Cardiac septum (tissue), 1 donor: ENCODE measurements at regions not wholly inside any gene's neighbourhood (a gene's known extent, or its start where the extent isn't known, plus 50 kb on each side); places are given as distances from the start of the nearest gene placed in this dataset.

ENCODE experiments used
- DNase-seq: peaks from one replicate; pipeline ENCODE4 v3.0.0-alpha.2; 2020; ENCODE audit warnings: low spot score
- intact Hi-C: fragments of 100-400 bp; cut with DNase I; formaldehyde crosslinking; loops from one replicate; pipeline ENCODE4 v1.14.0; 2022
- donor health status: DM: no; HTN: no; CAD: no.

DNA sequence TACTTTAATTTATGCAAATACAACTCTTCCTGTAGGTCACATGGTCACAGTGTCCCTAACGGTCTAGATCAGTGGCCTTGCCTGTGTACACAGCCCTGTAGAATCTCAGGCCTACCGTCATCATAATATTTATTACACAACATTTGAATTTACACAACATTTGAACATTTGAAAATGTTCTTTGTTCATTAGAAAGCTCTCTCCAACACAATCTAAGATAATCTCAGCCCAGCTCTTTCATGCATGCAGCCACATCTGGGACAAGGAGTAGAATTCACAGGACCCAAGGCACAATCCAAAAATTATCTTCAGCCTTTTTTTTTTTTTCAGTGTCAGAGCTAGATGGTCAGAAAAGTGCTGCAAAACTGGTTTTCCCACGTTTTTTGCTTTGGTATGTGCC lies 892.8 kb downstream of the TFAP2A start:
- no peak for DNase-seq
- intact Hi-C loops = no loop called here

DNA sequence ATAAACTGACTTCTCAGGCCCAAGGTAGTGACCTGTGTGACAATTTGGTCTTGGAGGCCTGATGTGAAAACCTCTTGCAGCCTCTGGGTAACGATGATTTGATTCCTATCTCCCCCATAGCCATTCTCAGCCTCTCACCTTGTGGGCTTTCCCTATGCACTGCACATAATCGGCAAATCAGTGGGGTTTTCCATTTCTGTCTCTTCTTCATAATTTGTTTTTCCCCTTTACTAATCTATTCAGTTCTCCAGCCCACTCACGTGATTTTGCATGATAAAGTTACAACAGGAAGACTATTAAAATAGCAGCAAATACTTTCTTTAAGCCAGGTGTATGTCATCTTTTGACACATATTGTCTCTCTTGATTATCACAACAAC lies 893.7 kb downstream of the TFAP2A start:
- no peak for DNase-seq
- intact Hi-C loops = no loop called here

DNA sequence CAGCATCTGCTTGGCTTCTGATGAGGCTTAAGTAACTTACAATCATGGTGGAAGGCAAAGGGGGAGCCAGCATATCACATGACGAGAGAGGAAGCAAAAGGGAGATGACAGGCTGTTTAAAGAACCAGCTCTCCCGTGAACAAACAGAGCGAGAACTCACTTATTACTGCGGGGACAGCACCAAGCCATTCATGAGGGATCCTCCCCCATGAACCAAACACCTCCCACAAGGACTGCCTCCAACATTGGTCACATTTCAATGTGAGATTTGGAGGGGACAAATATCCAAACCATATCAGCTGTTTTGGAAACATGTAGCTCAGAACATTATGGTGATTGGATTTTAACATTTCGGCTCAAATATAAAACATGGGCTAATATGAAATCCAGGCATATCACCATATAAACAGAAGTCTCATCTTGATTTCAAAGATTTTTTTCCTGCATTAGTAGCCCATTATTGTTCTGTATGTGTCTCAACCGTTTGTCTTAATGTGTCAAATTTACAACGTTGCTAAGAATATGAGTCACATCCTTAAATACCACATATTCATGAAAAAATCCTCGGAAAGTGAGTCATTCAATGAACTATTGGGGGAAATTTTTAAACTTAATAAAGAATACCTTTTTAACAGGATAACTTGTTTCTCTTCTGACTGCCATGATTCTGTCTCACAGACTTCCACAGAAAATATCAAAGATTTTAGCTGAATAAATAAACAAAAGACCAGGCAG lies 894.3 kb downstream of the TFAP2A start:
- intact Hi-C loops = no loop called here
- DNase-seq = no peak

DNA sequence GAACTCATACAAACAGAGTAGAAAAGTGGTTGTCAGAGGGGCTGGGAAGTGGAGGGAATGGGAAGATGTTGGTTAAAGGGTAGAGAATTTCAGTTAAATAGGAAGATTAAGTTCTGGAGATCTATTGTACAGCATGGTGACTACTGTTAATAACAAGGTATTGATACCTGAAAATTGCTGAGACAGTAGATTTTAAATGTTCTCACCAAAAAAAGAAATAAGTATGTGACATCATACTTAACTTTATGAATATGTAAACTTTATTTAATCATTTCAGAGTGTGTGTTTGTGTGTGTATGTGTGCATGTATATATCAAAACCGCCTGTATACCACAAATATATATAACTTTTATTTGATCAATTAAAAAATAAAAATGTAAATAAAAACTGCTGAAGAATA lies 896.4 kb downstream of the TFAP2A start:
- no peak for DNase-seq
- intact Hi-C loops = no loop called here

DNA sequence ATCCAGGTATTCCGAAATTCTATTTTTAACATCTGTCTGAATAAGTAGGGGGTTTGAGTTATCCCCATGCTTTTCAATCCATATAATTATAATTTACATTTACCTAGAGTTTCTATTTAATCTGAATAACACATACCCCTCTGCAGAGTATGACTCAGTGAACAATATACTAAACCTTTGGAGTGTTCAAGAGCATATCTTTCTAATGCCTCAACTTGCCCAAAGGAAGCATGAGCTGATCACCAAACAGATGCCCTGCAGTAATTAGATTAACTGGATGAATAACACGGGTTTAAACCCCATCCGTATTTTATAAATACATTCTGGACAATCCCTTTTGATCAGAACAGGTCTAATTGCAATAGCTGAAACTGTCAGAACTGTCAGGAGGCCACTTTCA lies 897.1 kb downstream of the TFAP2A start:
- DNase-seq = no peak
- intact Hi-C loops = no loop called here

DNA sequence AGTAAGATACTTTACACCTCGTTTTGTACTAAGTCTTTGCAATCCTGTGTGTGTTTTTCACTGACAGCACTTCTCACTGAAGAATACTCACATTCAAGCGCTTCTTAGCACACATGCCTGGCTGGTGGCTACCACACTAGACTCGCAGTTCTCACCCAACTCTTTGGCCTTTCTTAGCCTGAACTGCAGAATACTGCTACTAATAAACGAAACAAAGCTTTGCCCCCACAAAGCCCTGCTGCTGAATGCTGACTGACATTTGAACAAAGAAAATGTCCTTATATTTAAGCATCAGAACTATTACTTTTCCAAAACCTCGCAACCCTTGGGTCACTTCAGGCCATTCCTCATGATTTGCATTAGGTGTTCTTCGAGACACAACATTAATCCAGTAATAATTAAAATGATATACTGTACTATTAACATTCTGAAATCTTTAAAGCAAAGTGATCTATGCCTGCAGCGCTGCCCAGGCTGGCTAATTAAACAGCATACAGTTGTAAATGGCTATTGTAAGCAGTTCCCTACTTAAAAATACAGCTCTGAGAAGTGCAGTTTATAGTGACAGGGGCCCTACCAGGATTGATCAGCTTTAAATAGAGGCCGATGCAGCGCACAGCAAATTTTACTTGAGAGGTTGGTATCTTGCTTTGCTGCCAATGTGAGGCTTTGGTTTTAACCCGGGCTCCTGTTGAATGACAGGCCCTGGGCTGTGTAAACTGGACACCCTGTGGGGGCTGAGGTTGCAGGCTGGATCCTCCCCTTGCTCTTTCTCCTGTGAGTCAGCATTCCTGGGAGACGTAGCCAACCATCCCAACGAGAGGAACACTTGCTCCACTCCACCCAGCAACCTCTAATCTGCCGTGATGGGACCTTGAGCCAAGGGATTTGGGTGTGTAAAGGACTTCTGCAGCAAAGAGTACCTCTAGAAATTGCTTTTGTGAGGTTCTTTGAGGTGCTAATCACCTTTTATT lies 899.0 kb downstream of the TFAP2A start:
- DNase-seq = no peak
- intact Hi-C loops = no loop called here

DNA sequence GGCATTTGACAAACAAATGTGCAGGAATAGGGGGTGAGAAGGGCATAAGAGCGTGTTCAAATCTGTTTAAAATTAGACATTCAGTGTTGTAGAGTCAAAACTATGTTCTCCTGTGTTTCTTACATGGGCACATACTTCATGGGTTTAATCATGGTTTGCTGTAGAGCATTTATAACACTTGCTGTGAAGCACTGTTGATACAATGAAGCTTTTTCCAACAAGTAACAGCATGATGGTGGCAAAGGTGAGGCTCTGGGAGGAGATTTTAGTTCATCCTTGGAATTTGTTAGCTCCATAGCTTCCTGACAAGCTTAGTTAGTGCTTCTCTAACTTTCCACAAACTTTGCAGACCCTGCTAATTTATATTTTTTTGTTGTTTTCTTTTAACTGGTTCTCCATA lies 900.7 kb downstream of the TFAP2A start:
- DNase-seq = no peak
- intact Hi-C loops = no loop called here

DNA sequence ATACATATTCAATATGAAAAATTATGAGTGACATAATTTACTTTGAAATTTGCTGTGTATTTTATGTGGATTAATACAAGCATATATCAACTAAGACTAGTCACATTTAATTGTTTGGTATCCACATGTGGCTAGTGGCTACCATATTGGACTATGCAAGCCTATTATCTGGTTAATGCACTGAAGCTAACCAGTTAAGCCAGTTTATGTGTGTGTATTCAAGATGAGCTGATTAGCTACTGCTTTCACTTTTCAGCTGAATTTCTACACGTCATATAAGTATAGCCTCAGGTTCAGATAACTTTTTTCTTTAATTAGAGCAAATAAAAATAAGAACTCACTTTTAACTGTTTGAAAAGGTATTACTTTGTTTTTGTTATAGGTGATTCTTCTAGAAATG lies 903.7 kb downstream of the TFAP2A start:
- no peak for DNase-seq
- intact Hi-C loops = no loop called here

DNA sequence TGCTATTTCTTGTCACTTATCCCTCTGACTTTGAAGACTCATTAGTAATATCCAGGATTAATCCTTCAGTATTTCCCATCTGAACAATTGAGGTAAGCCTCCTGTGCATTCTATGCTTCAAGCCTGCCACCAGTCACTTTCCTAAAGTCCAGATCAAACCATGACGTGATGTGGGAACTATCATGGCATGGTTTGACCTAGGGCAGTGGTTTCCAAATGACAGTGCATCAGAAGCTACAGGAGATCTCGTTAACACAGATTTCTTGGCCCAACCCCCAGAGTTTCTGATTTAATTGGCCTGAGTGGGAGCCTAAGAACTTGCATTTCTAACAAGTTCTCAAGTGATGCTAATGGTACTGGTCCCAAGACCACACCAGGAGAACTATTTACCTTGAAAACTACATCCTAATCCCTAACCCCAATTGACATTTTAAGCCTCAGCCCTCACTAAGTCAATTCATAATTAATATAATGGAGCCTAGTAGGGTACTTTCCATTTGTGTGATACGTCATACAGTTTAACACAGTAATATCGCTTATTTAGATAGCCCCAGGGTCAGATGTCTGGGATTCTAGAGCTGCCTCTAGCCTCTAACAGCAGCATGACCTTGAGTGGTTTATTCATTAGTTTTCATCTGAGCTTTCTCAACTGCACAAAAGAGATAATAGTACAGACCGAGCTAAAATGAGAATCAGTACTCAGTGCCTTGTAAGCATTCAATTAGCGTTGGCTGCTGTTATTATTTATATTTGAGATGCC lies 907.6 kb downstream of the TFAP2A start:
- intact Hi-C loops = no loop called here
- no peak for DNase-seq

DNA sequence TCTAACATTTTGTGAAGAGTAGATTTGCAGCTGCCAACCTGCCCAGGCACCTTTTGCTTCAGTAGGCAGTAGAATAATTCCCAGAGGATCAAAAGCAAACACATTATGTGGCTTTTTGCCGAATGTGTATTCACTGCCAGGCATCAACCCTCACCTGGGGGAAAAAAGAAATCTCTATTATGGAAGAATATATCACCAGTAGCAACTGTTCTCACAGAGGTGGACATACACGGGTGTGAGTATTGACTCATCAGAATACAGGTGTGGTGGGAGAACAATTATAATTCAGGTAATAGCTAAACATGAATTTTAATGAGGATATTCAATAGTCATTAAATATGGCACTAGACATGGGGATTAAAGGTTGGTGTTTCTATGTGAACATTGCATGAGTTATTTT lies 910.7 kb downstream of the TFAP2A start:
- no peak for DNase-seq
- intact Hi-C loops = no loop called here

DNA sequence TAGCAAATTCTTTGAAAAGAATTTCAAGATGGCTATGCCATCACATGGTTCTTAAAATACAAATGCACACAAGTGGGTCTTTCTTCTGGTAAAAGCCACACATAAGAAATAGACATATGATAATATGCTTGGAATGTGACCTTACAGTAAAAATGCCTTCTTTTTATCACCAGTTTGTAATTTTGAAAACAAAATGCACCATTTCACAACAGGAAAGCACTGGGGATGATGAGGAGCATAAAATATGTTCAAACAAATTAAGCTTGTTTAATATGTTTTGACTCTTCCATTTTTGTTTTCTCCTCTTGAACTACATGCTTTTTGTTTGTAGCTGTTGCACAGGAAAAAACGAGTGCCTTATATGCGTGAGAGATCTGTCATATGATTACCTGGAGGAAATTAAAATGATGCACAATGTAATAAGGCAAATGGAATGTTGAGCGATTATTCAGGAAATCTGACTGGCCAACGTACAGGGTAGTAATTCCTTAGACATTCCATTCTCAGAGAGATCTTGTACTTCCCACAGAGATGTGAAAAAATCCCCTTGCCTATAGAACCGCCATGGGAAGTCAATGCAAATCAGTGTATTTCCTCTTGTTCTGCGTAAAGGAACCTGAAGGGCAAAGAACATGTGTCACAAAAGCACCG lies 911.6 kb downstream of the TFAP2A start:
- DNase-seq = no peak
- intact Hi-C loops = no loop called here

DNA sequence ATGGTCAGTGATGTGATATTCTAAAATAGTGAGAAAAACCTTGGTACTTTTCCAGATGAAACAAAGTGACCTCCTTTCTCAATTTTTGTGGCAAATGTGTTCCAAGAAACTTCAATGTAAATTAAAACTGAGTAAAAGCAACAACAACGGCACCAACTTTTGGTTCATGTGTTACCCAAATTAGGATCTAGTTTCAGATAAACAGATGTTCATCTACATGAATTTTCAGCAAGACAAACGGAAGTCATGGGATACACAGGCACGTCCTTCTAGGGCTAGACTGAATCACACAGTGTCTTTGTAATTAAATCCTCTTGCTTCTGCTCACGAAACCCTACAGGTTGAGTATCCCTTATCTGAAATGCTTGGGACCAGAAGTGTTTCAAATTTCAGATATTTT lies 915.2 kb downstream of the TFAP2A start:
- intact Hi-C loops = no loop called here
- DNase-seq = no peak

DNA sequence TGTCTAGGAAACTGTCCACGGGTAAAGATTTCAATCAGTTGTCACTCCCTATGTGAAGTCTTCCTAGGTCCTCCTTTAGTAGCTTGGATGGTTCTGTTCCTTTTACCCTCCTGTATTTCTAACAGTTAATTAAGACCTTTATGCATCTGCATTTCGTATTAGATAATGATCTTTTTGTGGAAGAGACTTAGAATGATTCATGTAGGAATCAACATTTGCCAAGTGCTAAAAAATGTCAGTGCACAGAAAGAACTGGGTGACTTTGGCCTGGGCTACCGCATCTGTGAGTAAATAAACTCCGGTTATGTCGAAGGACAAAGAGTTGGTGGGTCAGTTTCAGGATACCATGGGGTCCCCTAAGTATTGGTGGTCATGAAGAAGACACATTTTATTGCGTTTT lies 918.0 kb downstream of the TFAP2A start:
- no peak for DNase-seq
- intact Hi-C loops = no loop called here

DNA sequence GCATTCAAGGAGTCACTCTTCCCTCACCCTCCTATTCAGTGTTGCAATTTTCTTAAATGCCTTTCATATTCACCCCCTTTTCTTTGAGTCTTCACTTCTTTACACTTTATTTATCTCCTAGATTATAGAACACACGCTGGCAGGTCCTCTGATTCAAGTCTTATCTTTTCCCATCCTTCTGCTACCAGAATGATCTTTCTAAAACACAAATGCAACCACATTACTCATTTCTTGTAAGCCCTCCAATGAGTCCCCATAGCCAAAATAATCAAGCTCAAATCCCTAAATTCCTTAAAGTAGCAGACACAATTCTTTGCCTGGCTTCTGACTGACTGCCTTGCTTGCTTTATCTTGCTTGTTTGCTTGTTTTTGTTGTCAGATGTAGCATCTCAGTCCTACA lies 920.0 kb downstream of the TFAP2A start:
- intact Hi-C loops = no loop called here
- DNase-seq = no peak

DNA sequence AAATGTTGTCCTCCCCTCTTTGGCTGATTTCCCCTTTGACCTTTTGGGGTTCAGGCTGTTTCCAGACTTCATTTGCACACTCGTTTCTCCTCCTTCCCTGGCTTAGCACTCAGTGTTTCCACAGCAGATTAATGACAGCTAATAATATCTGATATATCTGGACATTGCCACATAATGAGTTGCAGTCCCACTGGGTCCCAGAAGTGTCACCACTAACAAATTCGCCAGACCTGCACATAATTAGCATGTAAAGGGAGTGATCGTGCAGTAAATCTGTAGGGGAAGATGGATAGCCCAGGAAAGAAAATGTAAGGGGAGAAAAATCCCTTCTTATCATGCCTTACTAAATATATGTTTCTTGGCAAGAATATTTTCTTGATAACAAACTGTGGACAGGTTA lies 922.1 kb downstream of the TFAP2A start:
- intact Hi-C loops = no loop called here
- DNase-seq = no peak

DNA sequence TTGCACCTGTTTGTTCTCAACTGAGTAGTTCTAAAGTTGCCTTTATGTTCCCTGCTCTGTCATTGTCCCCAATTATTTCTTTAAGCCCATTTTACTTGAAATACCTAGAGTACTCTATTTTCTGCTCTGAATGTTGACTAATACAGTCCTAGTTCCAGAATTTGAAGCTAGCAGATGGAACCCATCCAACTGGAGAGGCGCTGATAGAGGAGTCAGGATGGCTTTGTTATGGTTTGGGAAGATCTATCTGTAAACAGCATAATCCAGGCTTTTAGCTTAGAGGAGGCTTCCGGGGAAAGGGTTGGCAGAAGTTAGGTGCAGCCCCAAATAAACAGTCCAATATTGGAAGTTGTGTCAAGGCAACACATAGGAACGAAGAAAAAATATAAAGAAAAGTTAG lies 927.7 kb downstream of the TFAP2A start:
- intact Hi-C loops = no loop called here
- no peak for DNase-seq

DNA sequence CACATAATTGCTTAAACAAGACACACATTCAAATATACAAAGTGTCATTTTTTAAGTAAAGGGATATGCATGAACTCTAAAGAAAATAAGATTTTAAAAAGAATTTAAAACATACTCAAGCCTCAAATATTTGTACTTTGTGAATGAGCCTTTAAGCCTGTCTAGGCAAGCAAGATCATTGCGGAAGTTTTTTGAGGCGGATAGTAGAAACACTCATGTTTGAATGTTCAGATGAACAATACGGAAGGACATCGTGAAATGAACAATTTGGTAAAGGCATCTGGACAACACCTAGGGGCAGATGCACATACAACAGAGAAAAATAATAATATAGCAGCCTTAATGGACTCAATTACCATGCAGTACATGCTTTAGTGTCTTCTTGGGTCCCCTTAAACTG lies 928.9 kb downstream of the TFAP2A start:
- DNase-seq = no peak
- intact Hi-C loops = no loop called here

DNA sequence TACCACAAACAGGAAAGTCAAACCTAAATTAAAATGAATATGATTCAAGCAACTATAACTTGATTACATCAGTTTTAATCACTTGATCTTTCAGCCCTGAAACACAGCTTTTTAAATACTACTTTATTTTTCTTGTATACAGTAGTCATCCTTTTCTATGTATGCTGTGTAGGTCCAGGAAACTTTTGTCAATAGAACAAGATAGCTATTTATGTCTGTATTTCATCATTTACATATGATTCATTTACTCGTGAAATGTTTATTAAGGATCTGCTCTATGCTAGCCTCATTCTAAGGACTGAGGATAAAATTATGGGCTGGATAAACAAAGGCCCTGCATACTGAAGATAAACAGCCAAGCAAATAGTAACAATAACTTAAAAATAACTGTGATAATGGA lies 930.2 kb downstream of the TFAP2A start:
- no peak for DNase-seq
- intact Hi-C loops = no loop called here

DNA sequence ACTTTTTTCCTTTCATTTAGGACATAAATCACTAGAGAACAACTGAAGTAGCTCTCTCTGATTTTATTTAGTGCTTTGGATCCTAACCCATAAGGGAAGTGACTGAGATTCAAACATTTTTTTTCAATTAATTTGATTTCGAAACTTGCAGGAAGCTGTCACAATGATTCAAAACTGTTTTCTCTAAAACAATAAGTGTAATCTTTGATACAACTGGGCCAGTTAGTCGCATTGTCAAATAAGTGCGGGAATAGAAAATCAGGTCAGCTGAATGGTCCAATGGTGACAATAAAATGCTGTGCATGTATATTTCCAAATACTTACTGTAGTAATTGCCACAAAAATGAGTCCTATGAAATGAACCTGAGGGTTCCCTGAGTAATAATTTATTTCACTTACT lies 930.8 kb downstream of the TFAP2A start:
- no peak for DNase-seq
- intact Hi-C loops = no loop called here
